Right ventricle myocardium superior (tissue), 1 donor: ENCODE measurements at regions not wholly inside any gene's neighbourhood (a gene's known extent, or its start where the extent isn't known, plus 50 kb on each side); places are given as distances from the start of the nearest gene placed in this dataset.

Experiments
- ATAC-seq: fragments of 200-7000 bp; cut with Tn5 transposase; one replicate; pipeline ENCODE4 v1.9.1; 2020; ENCODE audit warnings: mild to moderate bottlenecking; ENCODE audit not compliant: poor library complexity
- DNase-seq: peaks from one replicate; pipeline ENCODE4 v3.0.0-alpha.2; 2020
- intact Hi-C: fragments of 100-400 bp; cut with DNase I; formaldehyde crosslinking; loops from one replicate; pipeline ENCODE4 v1.11.2; 2022
- donor health status: DM: no; HTN: yes; CAD: no; lungs with severe emphysema.

DNA sequence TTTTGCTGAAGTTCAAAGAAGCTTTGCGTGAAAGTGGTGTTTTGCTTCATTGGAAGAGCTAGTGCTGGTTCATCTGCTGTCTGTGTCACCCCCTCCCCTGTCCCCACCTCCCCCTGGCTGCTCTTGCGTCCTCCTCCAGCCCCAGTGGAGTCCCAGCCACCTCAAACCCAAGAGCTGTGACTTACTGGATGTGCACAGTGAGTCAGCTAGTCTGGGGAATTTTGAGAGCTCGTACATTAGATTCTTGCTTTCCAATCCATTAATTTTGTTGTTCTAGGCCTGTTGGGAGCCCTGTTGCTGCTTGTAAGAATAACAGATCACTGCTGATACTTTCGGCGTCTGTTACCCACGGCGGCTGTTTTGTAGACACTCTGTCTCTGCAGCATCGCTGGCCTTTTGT lies 412.1 kb downstream of the TSN start:
- ATAC-seq = no peak
- intact Hi-C loops = no loop called here
- DNase-seq = no peak

DNA sequence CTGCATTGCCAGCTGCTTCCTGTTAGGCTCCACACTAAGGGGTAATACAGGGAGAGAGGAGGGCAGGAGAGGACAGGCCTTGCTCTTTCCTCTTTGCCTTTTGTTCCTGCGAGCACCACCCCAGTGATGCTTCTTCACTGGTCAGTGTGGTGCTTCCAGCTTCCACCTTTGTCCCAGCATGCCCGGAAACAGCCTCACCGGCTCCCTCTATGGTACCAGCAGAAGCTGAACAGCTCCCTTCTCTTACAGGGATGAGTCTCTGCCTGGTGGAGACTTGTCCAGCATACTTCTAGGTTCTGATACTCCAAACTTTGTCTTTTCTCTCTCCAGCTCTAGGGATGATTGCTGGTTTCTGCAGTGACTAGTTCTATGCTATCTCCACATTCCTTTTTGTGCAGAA lies 413.3 kb downstream of the TSN start:
- intact Hi-C loops = no loop called here
- no peak for ATAC-seq

DNA sequence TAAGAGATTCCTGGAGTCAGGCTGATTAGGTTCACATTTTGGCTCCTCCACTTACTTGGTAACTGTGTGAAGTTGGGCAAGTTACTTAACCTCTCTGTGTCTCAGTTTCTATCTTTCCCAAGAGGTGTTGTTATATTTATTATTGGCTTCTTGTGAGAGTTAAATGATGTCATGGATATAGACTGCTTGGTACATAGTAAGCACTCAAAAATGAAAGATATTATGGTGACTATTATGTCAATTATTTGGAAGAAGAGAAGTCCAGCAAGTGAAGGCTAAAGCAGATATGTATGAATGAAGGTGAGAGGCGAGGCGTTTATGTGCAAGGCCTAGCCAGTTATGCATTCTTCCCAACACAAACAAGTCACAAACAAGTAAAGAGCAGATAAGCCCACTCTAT lies 417.4 kb downstream of the TSN start:
- no peak for DNase-seq
- intact Hi-C loops = no loop called here
- no peak for ATAC-seq

More for the DNA sequence above, 413.3 kb downstream of the TSN start:
- DNase-seq = no peak

DNA sequence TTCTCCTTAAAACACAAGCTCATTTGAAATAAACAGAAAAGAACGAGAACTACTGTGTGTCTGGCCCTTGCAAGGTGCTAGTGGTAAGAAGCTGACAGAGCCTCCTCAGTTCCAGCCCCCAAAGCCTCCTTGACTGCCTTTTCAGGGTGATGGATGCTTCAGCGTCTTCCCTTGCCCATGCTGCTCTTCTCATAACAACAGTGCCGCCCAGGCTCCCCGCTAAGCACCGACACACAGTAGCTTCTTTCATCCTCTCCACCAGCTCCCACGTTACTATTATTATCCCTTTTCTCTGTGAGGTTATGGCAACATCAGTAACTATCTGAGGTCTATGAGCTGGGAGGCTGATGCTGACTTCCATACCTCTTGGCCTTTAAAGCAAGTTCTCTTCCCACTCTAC lies 418.6 kb downstream of the TSN start:
- ATAC-seq = no peak
- intact Hi-C loops = no loop called here

DNA sequence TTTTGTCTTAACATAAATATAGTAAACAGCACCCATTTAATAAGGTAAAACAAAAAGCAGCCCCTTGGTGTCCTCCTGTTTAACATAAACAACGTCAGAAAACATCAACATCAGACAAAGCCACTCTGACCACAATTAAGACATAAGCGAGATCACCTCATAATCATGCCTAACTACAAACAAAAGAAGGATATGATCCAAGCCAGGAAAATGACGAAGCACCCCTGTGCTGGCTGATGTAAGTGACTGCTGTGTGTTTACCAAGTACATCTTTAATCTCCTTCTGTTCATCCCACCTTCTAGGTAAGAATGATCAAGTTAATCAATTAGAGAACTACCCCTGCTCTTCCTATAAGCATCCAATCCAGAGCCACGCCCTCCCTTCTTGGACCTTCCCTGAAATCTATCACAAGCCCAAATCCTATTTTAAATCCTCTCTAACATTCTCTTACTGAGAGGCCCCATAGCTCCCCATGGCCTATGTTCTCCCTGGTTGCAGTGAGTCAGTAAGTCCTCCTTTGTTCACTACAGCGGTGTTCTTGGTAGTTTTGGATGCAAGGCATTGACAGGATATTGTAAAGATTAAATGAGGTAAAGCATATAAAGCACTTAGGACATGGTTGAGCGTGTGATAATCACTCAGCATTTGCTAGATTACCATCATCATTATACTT lies 424.2 kb downstream of the TSN start:
- intact Hi-C loops = no loop called here
- DNase-seq = no peak
- ATAC-seq = no peak

More for the DNA sequence above, 418.6 kb downstream of the TSN start:
- DNase-seq = no peak

DNA sequence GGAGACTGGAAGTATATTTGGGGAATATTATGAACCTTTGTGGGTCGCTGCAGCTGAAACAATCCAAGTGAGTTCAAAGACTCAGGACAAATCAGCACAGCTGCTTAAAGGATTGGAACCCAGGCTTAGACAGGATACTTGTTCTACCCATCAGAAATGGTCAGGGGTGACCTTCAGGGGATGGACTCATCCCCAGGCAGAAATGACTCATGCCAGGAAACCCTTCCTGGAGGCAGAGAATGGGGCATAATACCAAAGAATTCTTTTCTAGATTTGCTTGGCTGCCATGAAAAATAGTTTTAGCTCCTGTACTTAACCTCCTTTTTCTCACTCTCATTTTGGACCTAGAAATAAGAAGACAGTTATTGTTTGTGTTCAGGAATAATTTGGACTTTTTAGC lies 425.5 kb downstream of the TSN start:
- no peak for ATAC-seq
- intact Hi-C loops = no loop called here
- no peak for DNase-seq

DNA sequence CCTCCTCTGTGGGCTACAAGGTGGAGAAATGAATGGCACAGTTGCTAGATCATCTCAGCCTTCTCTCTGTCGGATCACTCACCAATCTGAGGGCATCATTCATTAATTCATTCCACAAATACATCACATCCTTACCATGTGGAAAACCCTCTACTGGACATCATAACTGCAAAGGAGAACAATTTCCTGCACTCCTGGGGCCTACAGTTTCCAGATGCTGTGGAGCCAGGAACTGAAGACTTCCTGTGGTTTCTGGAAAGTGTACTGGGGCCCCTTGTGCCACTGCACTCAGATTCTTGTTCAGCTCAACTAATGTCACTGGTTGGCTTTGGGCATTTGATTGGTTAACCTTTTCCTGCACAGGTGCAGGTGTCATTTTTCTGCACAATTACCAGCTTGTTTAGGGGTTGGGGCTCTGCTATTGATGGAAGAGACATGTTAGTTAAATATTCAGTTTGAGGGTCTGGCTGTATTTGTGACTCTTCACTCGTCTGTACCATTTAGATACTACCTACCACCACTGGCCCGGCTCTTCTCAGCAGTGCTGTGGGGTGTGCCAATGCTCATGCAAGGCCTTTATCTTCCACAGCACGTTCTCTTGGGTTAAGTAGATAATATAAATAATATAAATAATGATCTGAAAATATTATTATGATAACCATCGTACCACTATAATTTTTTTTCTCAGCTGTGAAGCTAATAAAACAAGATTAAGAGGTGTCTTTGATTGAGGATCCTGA lies 427.3 kb downstream of the TSN start:
- intact Hi-C loops = no loop called here
- ATAC-seq = no peak

DNA sequence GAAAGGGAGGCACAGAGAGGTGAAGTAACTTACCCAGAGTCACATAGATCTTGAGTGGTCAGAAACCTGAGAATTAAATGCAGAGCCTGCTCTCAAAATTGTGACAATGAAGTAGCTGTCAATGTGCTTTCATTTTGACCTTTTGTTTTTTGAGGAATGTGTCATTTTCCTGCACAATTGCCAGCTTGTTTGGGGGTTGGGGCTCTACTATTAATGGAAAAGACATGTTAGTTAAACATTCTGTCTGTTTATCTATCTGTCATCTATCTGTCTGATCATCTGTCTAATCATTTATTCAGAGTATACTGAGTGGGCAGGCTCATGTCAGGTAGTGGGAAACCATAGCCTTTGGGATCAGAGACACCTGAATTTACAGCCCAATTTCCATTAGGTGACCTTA lies 428.4 kb downstream of the TSN start:
- intact Hi-C loops = no loop called here
- ATAC-seq (no peak), DNase-seq (no peak)

More for the DNA sequence above, 427.3 kb downstream of the TSN start:
- no peak for DNase-seq

- no peak for DNase-seq
- ATAC-seq = no peak
- intact Hi-C loops = no loop called here
Measured at GRCh38 chr2:122186761-122187222, 431.3 kb downstream of the TSN start.

- intact Hi-C loops = no loop called here
- DNase-seq = no peak
- ATAC-seq = no peak
Measured at GRCh38 chr2:122191331-122191730, 435.9 kb downstream of the TSN start.

DNA sequence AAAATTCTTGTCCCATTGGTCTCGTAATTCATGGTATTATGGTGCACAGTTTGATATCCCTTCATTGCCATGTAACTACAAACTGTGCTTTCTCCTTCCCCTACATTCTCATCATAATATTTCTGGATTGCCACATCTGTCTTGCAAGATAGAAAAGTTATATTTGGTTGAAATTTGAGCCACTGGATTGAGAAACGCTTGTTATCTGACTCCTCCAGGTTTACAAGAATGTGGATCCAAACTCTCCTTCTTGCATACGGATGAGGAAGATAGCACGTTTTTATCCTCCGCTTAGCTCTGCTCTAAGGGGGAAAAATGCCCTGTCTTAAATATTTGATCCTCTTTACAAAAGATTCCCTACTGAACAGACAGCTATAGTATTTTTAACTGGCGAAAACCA lies 438.2 kb downstream of the TSN start:
- intact Hi-C loops = no loop called here
- DNase-seq (no peak), ATAC-seq (no peak)

DNA sequence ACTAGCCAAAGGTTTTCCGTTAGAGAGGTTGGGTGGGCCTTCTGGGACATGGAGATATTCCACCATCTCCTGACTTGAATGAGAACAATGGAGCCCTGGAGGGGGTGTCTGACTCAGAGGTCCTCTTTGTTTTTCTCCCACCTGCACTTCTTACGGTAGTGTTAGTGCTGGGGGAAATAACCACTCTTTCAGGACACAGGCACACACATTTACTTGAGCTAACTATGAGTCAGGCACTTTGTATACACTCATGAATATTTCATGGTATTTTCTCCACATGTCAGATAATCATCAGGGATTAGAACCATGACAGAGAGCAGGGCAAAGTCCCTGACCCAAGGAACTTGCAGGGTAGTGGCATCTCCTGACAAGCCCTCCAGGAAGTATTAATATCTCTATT lies 439.1 kb downstream of the TSN start:
- DNase-seq (no peak), ATAC-seq (no peak)
- intact Hi-C loops = no loop called here

GRCh38 chr2:122203523-122203922 lies 448.1 kb downstream of the TSN start:
- ATAC-seq = peak; percentile 86
- DNase-seq = no peak
- intact Hi-C loops = no loop called here

GRCh38 chr2:122205641-122206040 lies 450.2 kb downstream of the TSN start:
- ATAC-seq (no peak), DNase-seq (no peak)
- intact Hi-C loops = no loop called here

DNA sequence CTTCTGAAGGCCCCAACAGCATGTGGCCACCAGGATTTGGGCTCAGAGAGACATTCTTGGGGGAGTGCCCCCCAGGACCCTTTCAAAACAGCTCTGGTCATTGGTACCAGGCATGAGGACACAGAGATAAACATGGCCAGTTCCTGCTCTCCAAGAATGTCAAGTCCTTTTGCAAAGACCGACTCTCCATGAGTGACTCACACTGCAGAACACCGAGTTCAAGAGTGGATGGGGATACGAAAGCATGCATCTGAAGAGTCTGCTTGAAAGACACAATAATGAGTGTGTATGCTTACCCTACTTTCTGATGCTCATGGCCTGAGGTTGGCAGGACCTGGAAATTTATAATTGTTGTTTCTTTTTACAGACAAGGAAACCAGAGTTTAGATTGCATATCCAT lies 450.6 kb downstream of the TSN start:
- no peak for DNase-seq
- ATAC-seq = no peak
- intact Hi-C loops = no loop called here

DNA sequence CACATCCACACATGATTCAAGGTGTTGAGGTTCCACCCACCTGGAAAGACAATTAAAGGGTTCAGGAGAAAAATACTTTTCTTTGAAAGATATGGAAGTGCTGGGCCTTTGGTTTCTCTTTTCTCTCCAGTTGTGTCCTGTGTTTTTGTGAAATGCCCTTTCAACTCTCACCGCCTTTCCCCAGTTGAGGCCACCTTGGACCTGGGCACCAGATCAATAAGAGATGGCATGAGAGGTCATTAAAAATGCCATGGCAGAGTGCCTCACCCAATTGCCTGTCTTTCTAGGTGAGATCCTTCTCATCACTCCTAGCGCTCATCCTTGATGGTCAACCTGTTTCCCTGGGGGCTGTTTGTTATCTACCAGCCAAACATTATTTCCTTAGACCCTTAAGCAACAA lies 453.9 kb downstream of the TSN start:
- DNase-seq = no peak
- no peak for ATAC-seq
- intact Hi-C loops = no loop called here

- intact Hi-C loops = no loop called here
- no peak for DNase-seq
- ATAC-seq = no peak
Measured at GRCh38 chr2:122210065-122210464, 454.6 kb downstream of the TSN start.

- intact Hi-C loops = no loop called here
- ATAC-seq = no peak
- DNase-seq = no peak
Measured at GRCh38 chr2:122210898-122211856, 455.7 kb downstream of the TSN start.

GRCh38 chr2:122213312-122213711 lies 457.9 kb downstream of the TSN start:
- no peak for ATAC-seq
- intact Hi-C loops = no loop called here
- no peak for DNase-seq
